HG03469 (cell line): ENCODE measurements at regions not wholly inside any gene's neighbourhood (a gene's known extent, or its start where the extent isn't known, plus 50 kb on each side); places are given as distances from the start of the nearest gene placed in this dataset.

Source experiments
- ATAC-seq: cut with Tn5 transposase; IDR thresholded peaks from one replicate; pipeline ENCODE4 v1.9.1; 2021; ENCODE audit warnings: mild to moderate bottlenecking, moderate library complexity, moderate number of reproducible peaks; ENCODE audit not compliant: unreplicated experiment

GRCh38 chr18:24662412-24662821 is 202.0 kb downstream of the HRH4 start:
- ATAC-seq: no peak

- no peak for ATAC-seq
These were observed 202.6 kb downstream of the HRH4 start for GRCh38 chr18:24663026-24663425.

- ATAC-seq: no peak
These were observed 208.6 kb downstream of the HRH4 start for GRCh38 chr18:24669015-24669414.

- ATAC-seq: no peak
These were observed 209.1 kb downstream of the HRH4 start for GRCh38 chr18:24669502-24669901.

- ATAC-seq: no peak
These were observed 211.9 kb downstream of the HRH4 start for GRCh38 chr18:24672165-24672941.

GRCh38 chr18:24674200-24674599 is 213.8 kb downstream of the HRH4 start:
- ATAC-seq: no peak

- no peak for ATAC-seq
These were observed 214.2 kb downstream of the HRH4 start for GRCh38 chr18:24674605-24675004.

- ATAC-seq: no peak
These were observed 216.6 kb downstream of the HRH4 start for GRCh38 chr18:24677011-24677410.

GRCh38 chr18:24678107-24678506 is 217.7 kb downstream of the HRH4 start:
- ATAC-seq: no peak

GRCh38 chr18:24678626-24679025 is 218.2 kb downstream of the HRH4 start:
- ATAC-seq: no peak

- no peak for ATAC-seq
These were observed 218.6 kb downstream of the HRH4 start for GRCh38 chr18:24679062-24679461.

GRCh38 chr18:24683925-24684324 is 223.5 kb downstream of the HRH4 start:
- ATAC-seq: no peak

- no peak for ATAC-seq
These were observed 225.0 kb downstream of the HRH4 start for GRCh38 chr18:24685254-24685959.

- no peak for ATAC-seq
These were observed 234.7 kb downstream of the HRH4 start for GRCh38 chr18:24695168-24695567.

- ATAC-seq: no peak
These were observed 241.6 kb downstream of the HRH4 start for GRCh38 chr18:24702001-24702515.

GRCh38 chr18:24703316-24703715 is 242.9 kb downstream of the HRH4 start:
- ATAC-seq: no peak

GRCh38 chr18:24704946-24705630 is 244.7 kb downstream of the HRH4 start:
- no peak for ATAC-seq

- ATAC-seq: no peak
These were observed 250.0 kb downstream of the HRH4 start for GRCh38 chr18:24710474-24710873.

GRCh38 chr18:24719791-24720190 is 259.4 kb downstream of the HRH4 start:
- ATAC-seq: no peak

GRCh38 chr18:24721388-24721787 is 261.0 kb downstream of the HRH4 start:
- no peak for ATAC-seq

GRCh38 chr18:24725644-24726415 is 265.4 kb downstream of the HRH4 start:
- ATAC-seq: no peak
